NCI-H460 (cell line): ENCODE measurements at regions not wholly inside any gene's neighbourhood (a gene's known extent, or its start where the extent isn't known, plus 50 kb on each side); places are given as distances from the start of the nearest gene placed in this dataset.

Source experiments
- DNase-seq: peaks from one replicate; pipeline ENCODE4 v3.0.0-alpha.2; 2016; ENCODE audit warnings: low read depth; ENCODE audit errors: extremely low read depth

GRCh38 chr10:62648921-62649320 lies 155.6 kb upstream of the ADO start:
- DNase-seq: no peak

GRCh38 chr10:62650411-62650810 lies 154.1 kb upstream of the ADO start:
- DNase-seq: no peak

GRCh38 chr10:62651341-62651740 lies 153.2 kb upstream of the ADO start:
- no peak for DNase-seq

- no peak for DNase-seq
Measured at GRCh38 chr10:62652114-62652513, 152.4 kb upstream of the ADO start.

- DNase-seq: no peak
Measured at GRCh38 chr10:62652564-62652963, 152.0 kb upstream of the ADO start.

GRCh38 chr10:62653254-62653653 lies 151.3 kb upstream of the ADO start:
- DNase-seq: no peak

GRCh38 chr10:62654966-62655336 lies 149.6 kb upstream of the ADO start:
- no peak for DNase-seq

GRCh38 chr10:62655337-62655994 lies 149.1 kb upstream of the ADO start:
- no peak for DNase-seq

GRCh38 chr10:62657244-62657835 lies 147.2 kb upstream of the ADO start:
- no peak for DNase-seq

GRCh38 chr10:62658516-62658915 lies 146.0 kb upstream of the ADO start:
- no peak for DNase-seq

- no peak for DNase-seq
Measured at GRCh38 chr10:62661143-62661542, 143.4 kb upstream of the ADO start.

- no peak for DNase-seq
Measured at GRCh38 chr10:62662486-62662885, 142.0 kb upstream of the ADO start.

- no peak for DNase-seq
Measured at GRCh38 chr10:62665771-62666170, 138.7 kb upstream of the ADO start.

GRCh38 chr10:62666275-62666674 lies 138.2 kb upstream of the ADO start:
- DNase-seq: no peak

- no peak for DNase-seq
Measured at GRCh38 chr10:62669341-62669740, 135.2 kb upstream of the ADO start.

- no peak for DNase-seq
Measured at GRCh38 chr10:62671104-62671503, 133.4 kb upstream of the ADO start.

- DNase-seq: no peak
Measured at GRCh38 chr10:62681211-62681940, 123.1 kb upstream of the ADO start.

GRCh38 chr10:62684911-62685310 lies 119.6 kb upstream of the ADO start:
- no peak for DNase-seq

- DNase-seq: no peak
Measured at GRCh38 chr10:62687230-62687748, 117.2 kb upstream of the ADO start.

- no peak for DNase-seq
Measured at GRCh38 chr10:62688971-62689700, 115.4 kb upstream of the ADO start.

- DNase-seq: no peak
Measured at GRCh38 chr10:62689712-62690111, 114.8 kb upstream of the ADO start.
